NCI-H510A (cell line): ENCODE measurements at regions not wholly inside any gene's neighbourhood (a gene's known extent, or its start where the extent isn't known, plus 50 kb on each side); places are given as distances from the start of the nearest gene placed in this dataset.

ENCODE experiments used
- DNase-seq: peaks from one replicate; lab custom pipeline; 2025; lab: John Stamatoyannopoulos, UW

DNA sequence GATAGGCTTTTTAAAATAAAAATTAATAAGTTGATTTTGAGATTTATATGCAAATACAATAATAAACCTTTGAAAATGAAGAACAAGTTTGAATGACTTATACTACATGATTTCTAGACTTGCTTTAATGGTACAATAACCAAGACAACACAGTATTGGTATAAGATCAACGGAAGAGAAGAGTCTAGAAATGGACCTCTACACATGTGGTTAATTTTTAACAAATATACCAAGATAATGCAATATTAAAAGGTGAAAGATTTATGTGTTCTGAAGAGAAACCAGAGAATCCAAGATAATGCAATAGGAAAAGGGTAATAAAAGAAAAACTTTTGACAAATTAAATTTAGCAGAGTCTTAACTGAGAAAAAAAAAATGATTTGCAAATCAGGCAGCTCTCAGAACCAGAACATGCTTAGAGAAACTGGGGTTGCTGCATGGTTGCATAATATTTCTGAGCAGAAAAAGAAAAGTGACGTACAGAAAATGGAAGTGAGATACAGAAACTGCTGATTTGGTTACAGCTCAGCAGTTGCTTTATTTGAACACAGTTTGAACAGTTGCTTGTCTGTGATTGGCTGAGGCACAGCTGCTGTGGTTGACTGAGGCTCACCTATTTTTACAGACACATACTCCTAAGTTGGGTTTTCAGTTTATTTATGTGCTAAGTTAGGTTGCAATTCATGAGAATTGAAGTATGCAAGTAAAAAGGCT, 365.9 kb downstream of the CRPPA start:
- DNase-seq, result no peak

- DNase-seq, result no peak
These were observed 365.2 kb upstream of the MEOX2 start for GRCh38 chr7:16051561-16052255.

GRCh38 chr7:16046041-16046440, 359.6 kb upstream of the MEOX2 start:
- DNase-seq, result no peak

DNA sequence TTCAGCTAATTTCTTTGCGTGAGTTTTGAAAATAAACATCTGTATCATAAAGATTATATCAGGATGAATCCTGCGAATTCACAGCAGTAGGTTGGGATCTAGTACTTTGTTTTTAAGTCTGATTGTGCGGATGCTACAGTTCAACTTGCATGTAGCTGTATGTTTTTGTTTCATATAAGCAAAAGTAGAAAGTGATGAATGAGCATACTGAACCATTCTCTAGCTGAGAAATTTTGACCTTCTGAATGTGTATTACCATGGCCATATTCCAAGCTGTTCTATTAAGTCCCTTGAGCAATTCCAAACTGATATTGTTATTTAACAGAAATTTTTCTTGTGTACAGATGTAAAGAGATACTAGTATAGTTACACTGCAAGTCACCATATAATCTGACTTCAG, 358.8 kb upstream of the MEOX2 start:
- DNase-seq, result no peak

- DNase-seq, result no peak
These were observed 358.2 kb upstream of the MEOX2 start for GRCh38 chr7:16044645-16045044.

- DNase-seq, result no peak
These were observed 353.9 kb upstream of the MEOX2 start for GRCh38 chr7:16040346-16040745.

- DNase-seq, result no peak
These were observed 352.4 kb upstream of the MEOX2 start for GRCh38 chr7:16038906-16039305.

GRCh38 chr7:16035392-16035791, 348.9 kb upstream of the MEOX2 start:
- DNase-seq, result no peak

GRCh38 chr7:16034866-16035265, 348.4 kb upstream of the MEOX2 start:
- no peak for DNase-seq

DNA sequence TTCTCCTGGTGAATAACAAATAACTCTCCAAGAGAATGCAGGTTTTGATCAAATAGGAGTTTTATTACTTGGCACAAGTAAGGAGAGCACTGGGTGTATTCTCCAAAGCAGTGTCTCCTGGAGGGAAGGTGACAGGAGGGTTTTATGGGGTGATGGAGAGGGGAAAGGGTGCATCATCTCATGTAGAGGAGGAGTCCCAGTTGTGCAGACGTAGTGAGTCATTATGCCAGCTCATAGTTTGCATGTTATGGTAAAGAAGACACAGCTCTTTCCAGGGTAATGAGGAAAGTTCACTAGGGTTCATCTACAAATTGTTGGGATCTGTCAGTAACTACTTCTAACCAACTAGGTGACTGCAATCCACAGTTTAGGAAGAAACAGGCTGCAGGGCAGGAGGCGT, 347.9 kb upstream of the MEOX2 start:
- no peak for DNase-seq

DNA sequence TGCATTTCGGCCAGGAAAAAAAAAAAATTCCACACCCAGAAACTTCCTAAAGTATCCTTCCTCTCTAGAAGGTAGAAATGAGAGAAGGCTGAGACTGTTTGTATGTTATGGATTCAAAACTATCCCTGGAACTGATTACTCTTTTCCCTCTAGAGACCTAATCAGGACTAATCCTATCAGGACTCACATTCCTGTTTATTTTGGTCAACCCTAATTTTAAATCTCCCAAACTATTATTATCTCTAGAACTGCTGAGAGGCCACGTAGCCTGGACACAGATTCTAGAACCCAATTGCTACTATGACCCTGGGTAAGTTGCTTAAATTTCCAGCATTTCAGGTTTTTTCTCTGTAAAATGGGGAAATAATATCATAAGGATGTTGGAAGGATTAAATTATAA, 346.8 kb upstream of the MEOX2 start:
- no peak for DNase-seq

- no peak for DNase-seq
These were observed 342.2 kb upstream of the MEOX2 start for GRCh38 chr7:16028636-16029035.

DNA sequence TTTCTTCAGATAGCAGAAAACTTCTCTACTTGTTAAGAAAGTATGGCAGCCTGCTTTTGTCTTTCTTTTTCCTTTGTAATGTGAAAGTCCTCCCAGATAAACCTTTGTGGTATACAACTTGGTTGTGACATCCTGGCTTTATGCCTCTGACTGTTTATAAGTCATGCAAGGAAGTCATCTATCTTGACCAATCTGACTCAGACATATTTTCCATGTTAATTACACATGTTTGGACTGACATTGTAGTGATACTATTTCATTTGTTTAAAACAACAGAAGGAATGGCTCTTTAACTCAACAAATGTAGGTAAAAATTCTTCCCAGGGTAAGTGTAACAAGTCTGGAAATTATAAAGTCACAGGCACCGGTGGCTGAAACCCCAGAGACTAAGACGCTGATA, 341.6 kb upstream of the MEOX2 start:
- no peak for DNase-seq

GRCh38 chr7:16027396-16027795, 340.9 kb upstream of the MEOX2 start:
- no peak for DNase-seq

GRCh38 chr7:16026253-16027020, 340.0 kb upstream of the MEOX2 start:
- DNase-seq, result no peak

DNA sequence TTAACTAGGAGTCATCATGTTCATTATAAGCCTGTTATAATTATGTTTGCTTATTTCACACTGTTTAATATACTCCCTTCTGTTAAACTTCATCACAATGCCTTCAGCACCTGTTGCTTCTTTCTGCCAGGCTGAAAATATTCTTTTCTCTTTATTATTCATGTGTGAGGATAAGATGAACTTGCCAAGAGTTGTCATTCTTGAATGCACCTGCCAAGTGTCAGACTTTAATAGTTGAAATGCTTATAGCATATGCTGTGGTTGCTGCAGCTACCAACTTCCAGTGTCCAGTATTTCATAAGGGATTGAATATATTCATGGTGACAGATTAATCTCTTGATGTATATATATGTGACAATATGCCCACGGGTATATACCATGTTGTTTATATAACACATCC, 339.2 kb upstream of the MEOX2 start:
- no peak for DNase-seq

GRCh38 chr7:16023503-16023902, 337.0 kb upstream of the MEOX2 start:
- no peak for DNase-seq

DNA sequence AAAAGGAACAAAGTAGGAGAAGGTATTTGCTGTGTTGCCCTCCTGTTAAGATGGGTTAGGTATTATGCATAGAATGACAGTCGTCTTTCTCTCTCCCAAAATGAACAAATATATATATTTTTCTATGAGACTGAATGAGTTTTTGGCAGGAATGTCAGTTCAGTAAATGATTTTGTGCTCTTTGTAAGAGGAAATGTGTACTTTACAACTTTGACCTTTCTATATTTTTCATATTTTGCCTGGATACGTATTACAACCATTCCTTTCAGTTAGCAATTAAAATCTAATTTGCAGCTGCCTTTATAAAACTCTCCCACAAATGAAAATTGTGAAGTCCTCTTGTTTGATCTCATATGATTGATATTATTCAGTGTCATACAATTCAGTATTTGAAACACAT, 336.6 kb upstream of the MEOX2 start:
- no peak for DNase-seq

DNA sequence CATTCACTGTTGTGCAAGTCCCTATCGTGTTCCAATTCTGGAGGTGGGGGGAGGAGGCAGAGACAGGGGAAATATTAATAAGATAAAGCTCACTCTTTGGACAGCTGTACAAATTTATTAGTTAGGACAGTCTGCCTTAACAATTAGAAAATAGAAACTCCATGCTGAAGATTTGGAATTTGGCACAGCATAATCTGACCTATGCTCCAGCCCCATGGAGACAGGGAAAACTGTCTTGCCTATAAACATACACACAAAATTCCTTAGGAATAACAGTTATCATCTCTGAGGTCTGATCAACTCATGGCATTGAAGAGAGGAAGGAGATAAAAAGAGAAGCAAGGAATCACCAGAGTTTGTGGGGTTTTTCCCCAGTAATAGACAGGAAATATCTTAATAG, 335.4 kb upstream of the MEOX2 start:
- no peak for DNase-seq

DNA sequence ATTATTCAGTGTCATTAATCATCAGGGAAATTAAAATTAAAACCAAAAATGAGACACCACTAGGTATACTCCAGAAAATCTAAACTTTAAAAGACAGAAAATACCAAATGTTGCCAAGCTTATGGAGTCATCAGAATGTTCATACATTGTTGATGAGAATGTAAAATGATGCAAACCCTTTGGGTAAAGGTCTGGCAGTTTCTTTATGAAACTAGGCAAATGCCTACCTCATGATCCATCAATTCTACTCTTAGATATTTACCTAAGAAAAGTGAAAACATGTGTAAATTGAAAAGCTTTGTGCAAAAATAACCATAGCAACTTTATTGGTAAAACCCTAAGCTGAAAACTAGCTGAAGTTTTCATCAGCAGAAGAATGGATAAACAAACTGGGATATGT, 329.5 kb upstream of the MEOX2 start:
- no peak for DNase-seq

- no peak for DNase-seq
These were observed 327.5 kb upstream of the MEOX2 start for GRCh38 chr7:16014031-16014430.

DNA sequence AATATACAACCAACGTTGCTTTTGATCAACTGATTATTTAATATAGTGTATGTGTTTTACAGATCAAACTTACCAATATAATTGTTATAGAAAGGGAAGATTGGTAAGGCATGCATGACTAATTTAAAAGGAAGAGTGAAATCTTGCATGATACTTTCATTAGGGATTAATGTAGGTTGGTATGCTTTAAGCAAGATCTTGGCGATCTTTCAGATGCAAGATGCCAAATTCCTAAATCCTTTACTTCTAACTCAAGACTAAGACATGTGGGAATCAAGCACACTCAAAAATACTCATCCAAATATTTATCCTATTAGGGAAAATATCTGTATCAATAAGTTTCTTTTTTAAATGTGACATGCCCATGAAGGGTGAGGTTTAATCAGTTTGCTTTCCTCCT, 321.4 kb upstream of the MEOX2 start:
- DNase-seq, result no peak

DNA sequence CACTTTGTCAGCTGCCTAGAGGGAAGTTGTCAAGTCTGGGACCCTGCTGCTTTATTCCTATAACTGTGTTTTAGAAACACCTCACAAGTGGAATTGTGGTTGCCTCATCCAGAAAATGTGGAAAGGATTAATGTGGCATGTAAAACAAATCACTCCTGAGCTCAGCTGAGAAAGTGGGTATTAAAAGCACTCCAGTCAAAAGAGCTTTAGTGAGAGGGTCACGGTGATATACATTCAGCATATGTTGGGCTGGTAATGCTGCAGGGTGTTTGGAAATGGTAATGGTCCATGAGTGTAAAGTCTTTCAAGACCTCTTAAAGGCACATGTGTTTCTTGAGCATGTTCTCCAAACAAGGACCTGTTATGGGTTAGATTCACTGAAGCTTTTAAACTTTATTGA, 318.2 kb upstream of the MEOX2 start:
- DNase-seq, result no peak
